ENCODE measurements at regions not wholly inside any gene's neighbourhood (a gene's known extent, or its start where the extent isn't known, plus 50 kb on each side); places are given as distances from the start of the nearest gene placed in this dataset.

GRCh38 chr12:110983811-110984210 is 63.4 kb upstream of the MYL2 start:
- H2AFZ ChIP-seq (ENCODE audit: low read length, unreplicated experiment): no peak overlapping the region
- no peaks in the 10 kb centered on the region for H3K79me2 ChIP-seq (ENCODE audit: control insufficient read depth, insufficient read depth, low read length, unreplicated experiment)
- no peak overlapping the region for H3K4me3 ChIP-seq (ENCODE audit: low read depth, low read length)
- no peak overlapping the region for H3K27ac ChIP-seq (ENCODE audit: low read depth, low read length)
- H3K36me3 ChIP-seq (ENCODE audit: insufficient read depth, low read length): no peaks in the 10 kb centered on the region
- no peaks in the 10 kb centered on the region for H3K4me1 ChIP-seq (ENCODE audit: control insufficient read depth, insufficient read depth, low read length, unreplicated experiment)
- peaks cover 96% of the 10 kb centered on the region for H3K27me3 ChIP-seq (ENCODE audit: insufficient read depth, low read length)

GRCh38 chr12:110972866-110973265 is 52.5 kb upstream of the MYL2 start:
- peaks cover 95% of the 10 kb centered on the region for H3K27me3 ChIP-seq (ENCODE audit: insufficient read depth, low read length)
- no peaks in the 10 kb centered on the region for H3K79me2 ChIP-seq (ENCODE audit: control insufficient read depth, insufficient read depth, low read length, unreplicated experiment)
- H3K4me1 ChIP-seq (ENCODE audit: control insufficient read depth, insufficient read depth, low read length, unreplicated experiment): no peaks in the 10 kb centered on the region
- H3K27ac ChIP-seq (ENCODE audit: low read depth, low read length): no peak overlapping the region
- no peak overlapping the region for H2AFZ ChIP-seq (ENCODE audit: low read length, unreplicated experiment)
- H3K36me3 ChIP-seq (ENCODE audit: insufficient read depth, low read length): no peaks in the 10 kb centered on the region
- no peak overlapping the region for H3K4me3 ChIP-seq (ENCODE audit: low read depth, low read length)

GRCh38 chr12:110971936-110972335 is 51.6 kb upstream of the MYL2 start:
- H3K79me2 ChIP-seq (ENCODE audit: control insufficient read depth, insufficient read depth, low read length, unreplicated experiment): no peaks in the 10 kb centered on the region
- no peaks in the 10 kb centered on the region for H3K36me3 ChIP-seq (ENCODE audit: insufficient read depth, low read length)
- peaks cover 96% of the 10 kb centered on the region for H3K27me3 ChIP-seq (ENCODE audit: insufficient read depth, low read length)
- no peak overlapping the region for H3K27ac ChIP-seq (ENCODE audit: low read depth, low read length)
- H2AFZ ChIP-seq (ENCODE audit: low read length, unreplicated experiment): no peak overlapping the region
- no peaks in the 10 kb centered on the region for H3K4me1 ChIP-seq (ENCODE audit: control insufficient read depth, insufficient read depth, low read length, unreplicated experiment)
- no peak overlapping the region for H3K4me3 ChIP-seq (ENCODE audit: low read depth, low read length)

- Histone ChIP-seq H3K79me2 (ENCODE audit: control insufficient read depth, insufficient read depth, low read length, unreplicated experiment) (no peaks in the 10 kb centered on the region), H3K36me3 (ENCODE audit: insufficient read depth, low read length) (no peaks in the 10 kb centered on the region), H3K27ac (ENCODE audit: low read depth, low read length) (no peak overlapping the region), H3K4me1 (ENCODE audit: control insufficient read depth, insufficient read depth, low read length, unreplicated experiment) (no peaks in the 10 kb centered on the region), H2AFZ (ENCODE audit: low read length, unreplicated experiment) (no peak overlapping the region), H3K4me3 (ENCODE audit: low read depth, low read length) (no peak overlapping the region), H3K27me3 (ENCODE audit: insufficient read depth, low read length) (peaks cover 96% of the 10 kb centered on the region)
Measured at GRCh38 chr12:110971189-110971920, 51.0 kb upstream of the MYL2 start.

All from ACC112 (cell line).